GM19395 (cell line): ENCODE measurements at regions not wholly inside any gene's neighbourhood (a gene's known extent, or its start where the extent isn't known, plus 50 kb on each side); places are given as distances from the start of the nearest gene placed in this dataset.

Experiments
- ATAC-seq: cut with Tn5 transposase; IDR thresholded peaks from one replicate; pipeline ENCODE4 v1.9.1; 2021; ENCODE audit warnings: mild to moderate bottlenecking, moderate library complexity; ENCODE audit not compliant: unreplicated experiment

- no peak for ATAC-seq
These were observed 473.7 kb downstream of the EFNB2 start for GRCh38 chr13:106061781-106062180.

DNA sequence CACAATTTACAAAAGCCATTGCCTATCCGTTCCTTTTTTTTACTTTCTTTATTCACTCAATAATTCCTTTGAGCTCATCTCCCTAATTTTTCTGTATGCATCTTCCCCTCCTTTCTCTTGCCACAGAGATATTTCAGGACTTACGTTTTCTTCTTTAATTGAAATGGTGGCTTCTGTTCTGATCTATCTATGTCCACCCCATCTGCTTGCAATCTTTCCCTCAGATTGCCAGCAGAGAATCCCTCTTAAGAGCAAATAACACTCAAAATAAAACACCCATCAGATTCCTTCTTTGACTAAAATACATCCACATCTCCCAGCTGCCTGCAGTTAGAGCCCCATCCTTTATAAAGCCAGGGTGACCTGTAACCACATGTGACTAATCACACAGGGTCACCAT lies 478.6 kb downstream of the EFNB2 start:
- no peak for ATAC-seq

DNA sequence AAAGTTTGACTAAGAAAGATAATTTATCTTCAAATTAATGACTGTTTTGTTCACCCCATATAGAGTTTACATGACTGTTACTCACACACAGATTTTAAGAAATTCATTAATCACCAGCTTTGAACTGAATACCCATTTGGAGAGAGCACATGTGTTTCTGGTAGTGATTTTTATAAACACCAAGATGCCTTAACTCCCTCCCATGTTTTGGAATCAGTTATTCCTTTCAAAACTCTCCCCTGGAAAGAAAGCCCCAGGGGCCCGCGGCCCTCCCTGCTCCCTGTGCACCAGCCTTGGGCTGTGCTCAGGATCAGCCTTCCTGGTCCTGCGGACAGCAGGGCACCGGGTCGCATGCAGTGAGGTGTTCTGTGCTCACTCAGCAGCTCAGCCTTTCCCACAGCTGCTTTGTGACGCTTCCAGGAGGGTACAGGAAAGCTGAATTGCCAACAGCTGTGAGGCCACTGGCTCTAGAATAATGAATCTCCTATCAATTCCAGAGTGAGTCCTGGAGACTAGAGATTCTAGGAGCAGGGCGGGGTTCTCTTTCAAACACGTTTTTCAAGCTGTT lies 483.2 kb downstream of the EFNB2 start:
- no peak for ATAC-seq

DNA sequence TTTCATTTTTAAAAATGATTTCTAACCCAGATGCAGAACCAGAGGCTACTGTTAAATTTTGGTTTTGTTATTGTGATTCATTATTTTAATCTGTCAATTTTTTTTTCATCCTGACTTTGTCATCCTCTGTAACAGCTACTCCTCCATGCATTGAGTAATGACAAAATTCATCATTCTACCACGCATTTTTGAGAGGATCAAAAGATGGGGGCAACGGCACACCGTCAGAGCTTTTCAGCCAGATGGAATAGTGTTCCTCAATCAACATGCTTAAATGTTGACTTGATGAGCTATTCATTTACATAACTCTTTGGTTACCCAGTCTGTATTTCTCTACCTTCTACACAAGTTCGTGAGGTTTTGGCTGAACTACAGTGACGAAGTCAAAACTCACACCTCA lies 486.3 kb downstream of the EFNB2 start:
- no peak for ATAC-seq

GRCh38 chr13:106048386-106048785 lies 487.1 kb downstream of the EFNB2 start:
- ATAC-seq, result no peak

DNA sequence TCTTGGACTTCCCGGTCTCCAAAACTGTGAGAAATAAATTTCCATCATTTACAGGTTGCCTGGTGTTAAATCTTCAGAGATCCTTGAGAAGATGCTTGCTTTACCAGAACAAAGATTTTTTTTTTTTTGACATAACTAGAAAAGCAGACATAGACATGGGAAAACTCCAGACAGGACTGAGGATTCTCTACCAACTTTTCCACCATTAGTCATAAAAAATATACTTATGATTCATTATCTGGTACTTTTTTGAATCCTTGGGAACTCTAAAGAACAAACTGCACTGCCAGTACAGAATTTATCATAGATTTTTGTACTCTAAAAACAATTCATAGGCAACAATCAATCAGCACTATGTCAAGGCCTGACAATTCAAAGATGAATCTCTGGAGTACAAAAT lies 487.6 kb downstream of the EFNB2 start:
- ATAC-seq, result no peak

- no peak for ATAC-seq
These were observed 492.4 kb downstream of the EFNB2 start for GRCh38 chr13:106042996-106043581.

DNA sequence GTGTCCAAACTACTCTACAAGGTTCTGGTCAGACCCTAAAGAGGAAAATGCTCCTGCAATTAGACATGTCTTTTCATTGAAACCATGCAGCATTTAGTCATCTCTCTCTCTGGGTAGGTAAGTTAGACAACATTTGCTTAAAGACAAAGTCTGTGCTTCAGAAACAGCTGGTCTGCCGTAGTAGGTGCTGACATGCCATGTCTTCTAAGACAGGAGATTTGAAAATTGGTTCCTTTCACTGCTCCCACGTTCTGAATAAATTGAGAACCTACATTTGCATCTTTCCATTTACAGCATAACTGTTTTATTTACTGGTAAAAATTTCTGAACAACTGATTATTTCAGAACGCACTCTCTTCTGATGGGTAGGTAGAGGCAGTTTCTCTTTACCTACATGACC lies 494.0 kb downstream of the EFNB2 start:
- ATAC-seq, result no peak

DNA sequence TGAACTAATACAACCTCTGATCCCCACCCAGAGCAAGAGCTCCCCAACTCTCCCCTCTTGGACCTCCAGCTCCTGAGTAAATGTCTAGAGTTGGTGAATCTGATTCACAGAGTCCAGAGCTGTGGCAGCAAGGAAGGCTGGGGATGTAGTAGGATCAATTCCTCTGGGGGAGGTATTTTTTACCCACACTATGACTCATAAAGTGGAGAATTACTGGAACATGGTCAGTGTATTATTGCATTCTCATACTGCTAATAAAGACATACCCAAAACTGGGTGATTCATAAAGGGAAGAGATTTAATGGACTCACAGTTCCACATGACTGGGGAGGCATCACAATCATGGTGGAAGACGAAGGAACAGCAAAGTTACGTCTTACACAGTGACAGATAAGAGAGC lies 496.7 kb downstream of the EFNB2 start:
- ATAC-seq, result no peak

GRCh38 chr13:106036870-106037269 lies 498.6 kb downstream of the EFNB2 start:
- ATAC-seq, result no peak

- ATAC-seq, result no peak
These were observed 501.3 kb downstream of the EFNB2 start for GRCh38 chr13:106034201-106034600.

DNA sequence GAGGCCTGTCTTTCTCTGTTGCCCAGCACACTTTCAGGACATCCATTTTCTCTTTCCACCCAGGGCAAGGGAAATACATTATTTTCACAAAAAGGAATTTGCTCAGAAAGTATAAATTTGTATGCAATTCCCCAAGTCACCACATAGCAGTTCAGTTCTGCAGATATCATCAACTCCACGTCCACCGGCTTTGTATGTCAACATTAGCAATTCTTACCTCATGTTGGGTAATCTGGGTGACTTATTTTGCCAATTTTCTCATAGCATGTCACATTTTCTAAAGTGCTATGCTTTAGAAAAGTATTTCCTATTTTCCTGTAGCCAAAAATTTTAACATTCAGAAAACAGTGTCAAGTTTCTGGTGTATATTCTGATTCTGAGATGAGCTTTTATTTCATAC lies 501.8 kb downstream of the EFNB2 start:
- no peak for ATAC-seq

GRCh38 chr13:106032441-106032840 lies 503.0 kb downstream of the EFNB2 start:
- ATAC-seq, result no peak

DNA sequence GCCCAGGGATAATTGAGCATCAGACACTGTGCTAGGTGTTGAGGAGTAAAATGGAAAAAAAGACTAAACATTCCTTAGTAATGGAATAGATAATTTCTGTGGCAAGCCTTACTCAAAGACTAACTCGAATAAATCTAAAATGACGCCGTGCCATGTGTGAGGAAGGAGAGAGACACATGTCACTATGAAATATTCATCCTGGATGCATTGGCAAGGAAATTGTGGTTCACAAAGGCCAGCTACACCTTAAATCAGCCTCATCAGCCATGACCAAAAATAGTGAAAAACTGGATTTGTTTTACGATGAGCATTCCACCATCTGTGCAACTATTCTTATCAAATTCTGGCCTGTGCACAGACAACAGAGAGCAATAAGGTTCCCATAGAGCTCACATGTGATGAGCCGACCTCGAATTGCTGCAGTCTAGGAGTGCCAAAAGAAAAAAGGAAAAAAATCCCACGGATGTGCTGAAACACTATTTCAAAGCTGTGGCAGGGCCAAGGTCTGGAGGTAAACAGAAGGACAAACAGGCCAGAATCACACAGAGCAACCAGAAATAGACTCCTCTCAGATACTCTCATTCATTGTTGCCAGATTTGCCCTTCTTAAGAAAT lies 505.7 kb downstream of the EFNB2 start:
- no peak for ATAC-seq

- no peak for ATAC-seq
These were observed 506.6 kb downstream of the EFNB2 start for GRCh38 chr13:106028911-106029310.

DNA sequence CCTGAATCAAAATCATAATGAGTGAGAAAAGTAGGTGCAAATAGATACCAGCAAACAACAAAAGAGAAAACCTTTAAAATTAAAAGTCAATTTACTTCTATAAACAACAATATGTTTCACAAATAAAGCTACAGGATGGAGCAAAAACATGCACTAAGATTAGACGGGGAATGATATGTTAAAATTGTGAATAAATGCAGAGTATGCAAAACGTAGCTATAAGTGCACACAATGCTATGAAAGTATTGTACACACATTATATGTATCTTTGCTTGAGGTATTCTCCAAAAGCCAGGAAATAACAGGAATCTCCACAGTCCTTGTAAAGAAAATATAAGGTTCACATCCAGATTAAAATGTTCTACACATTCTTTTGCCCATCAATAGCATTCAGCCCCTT lies 523.9 kb downstream of the EFNB2 start:
- ATAC-seq, result no peak

DNA sequence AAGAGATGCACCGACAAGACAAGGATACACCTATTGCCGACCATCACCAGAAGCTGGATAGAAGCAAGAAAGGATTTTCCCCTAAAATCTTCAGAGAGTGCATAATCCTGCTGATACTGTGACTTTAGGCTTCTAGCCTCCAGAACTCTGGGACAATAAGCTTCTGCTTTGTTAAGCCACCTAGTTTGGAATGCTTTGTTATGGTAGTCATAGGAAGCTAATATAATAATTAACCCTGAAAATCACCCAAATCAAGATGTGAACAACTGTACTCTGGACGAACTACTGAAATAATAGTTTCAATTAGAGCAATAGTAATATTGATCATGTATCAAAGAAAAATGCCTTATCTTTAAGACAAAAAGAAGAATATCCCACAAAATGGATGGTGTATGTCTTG lies 524.6 kb downstream of the EFNB2 start:
- ATAC-seq, result no peak

DNA sequence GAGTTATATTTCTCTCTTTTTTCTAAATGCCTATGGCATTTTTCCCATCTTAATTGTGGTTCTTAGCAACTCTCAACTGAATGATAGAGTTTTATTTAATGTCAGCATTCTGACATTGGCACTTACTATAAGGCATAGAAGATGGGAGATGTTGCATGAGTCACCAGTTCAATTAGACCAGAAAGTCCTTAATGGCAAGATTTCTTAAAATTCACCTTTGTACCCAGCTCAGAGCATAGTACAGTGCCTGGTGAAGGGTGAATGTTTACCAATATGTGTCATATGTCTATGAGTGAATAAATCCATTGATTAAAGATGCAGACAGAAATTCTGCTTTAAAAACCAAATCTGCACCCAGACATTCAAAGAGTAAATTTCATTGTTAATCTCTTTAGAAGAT lies 526.9 kb downstream of the EFNB2 start:
- ATAC-seq, result no peak

GRCh38 chr13:106007156-106007555 lies 528.3 kb downstream of the EFNB2 start:
- no peak for ATAC-seq

- ATAC-seq, result no peak
These were observed 531.8 kb downstream of the EFNB2 start for GRCh38 chr13:106003651-106004050.

- no peak for ATAC-seq
These were observed 534.0 kb downstream of the EFNB2 start for GRCh38 chr13:106001443-106001842.

GRCh38 chr13:105997581-105998550 lies 537.6 kb downstream of the EFNB2 start:
- no peak for ATAC-seq
